ENCODE measurements at regions not wholly inside any gene's neighbourhood (a gene's known extent, or its start where the extent isn't known, plus 50 kb on each side); places are given as distances from the start of the nearest gene placed in this dataset.

DNA sequence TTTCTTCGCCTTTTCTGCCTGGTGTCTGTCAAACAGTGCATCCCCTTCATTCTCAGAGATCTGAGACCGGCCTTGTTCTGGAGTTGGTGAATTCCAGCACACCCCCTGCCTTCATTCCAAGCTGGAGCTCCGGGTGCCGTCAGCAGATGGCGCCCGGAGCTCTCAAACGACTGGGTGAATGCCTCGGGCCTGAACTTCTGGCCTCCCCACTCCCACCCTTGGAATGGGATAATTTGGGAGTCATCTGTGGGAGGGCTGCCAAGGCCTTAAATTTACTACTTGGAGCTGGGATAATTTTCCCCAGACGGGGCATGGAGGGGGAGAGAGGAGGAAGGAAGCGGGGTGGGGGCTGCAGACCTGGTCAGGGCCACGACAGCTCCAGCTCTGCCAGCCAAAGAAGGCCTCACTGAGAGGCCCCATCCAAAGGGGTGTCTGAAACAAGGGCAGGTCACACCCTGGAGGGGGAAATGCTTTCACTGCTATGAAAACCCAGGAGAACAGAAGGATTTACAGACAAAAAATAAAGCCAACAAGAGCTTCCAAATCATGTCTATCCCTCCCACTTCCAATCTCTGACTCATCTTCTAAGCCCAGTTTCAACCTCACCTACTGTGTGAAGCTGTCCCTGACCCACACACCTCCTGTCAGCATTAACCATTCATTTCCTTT lies 187.9 kb downstream of the OPA1 start:
- no peak for DNase-seq

DNA sequence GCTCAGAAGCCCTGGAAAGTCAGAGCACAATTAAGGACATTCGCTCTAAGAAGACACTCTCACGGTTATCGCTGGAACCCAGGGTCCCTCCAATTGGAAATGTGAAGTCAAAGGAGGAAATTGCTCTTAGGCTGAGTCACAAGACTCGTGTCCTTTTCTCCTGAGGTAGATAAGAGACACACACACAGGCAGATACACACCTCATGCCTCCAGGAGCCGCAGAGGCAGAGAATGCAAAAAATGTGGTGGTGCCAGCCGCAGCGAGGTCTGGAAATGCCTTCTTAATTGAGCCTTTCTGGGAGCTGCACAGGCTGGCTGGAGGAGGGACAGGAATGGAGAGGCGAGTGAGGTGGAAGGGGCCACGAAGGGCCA lies 189.3 kb downstream of the OPA1 start:
- no peak for DNase-seq

DNA sequence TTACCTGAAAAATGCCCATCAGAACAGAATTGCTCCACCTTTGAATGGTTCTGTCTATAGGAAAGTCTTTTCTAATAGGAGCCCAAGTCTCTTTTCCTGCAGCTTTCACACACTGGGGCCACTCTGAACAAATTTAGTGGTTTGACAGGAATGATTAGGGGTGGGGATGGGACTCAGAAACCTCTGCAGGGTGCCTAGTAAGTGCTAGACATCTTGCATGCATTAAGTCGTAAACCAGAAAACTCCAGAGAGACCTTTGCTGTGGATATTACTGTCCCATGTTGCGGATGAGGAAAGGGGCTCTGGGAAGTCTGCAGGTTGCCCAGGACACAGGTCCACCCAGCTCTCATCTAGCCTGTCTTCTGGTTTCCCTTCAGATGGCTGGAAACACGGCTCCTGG lies 189.7 kb downstream of the OPA1 start:
- DNase-seq, result no peak

DNA sequence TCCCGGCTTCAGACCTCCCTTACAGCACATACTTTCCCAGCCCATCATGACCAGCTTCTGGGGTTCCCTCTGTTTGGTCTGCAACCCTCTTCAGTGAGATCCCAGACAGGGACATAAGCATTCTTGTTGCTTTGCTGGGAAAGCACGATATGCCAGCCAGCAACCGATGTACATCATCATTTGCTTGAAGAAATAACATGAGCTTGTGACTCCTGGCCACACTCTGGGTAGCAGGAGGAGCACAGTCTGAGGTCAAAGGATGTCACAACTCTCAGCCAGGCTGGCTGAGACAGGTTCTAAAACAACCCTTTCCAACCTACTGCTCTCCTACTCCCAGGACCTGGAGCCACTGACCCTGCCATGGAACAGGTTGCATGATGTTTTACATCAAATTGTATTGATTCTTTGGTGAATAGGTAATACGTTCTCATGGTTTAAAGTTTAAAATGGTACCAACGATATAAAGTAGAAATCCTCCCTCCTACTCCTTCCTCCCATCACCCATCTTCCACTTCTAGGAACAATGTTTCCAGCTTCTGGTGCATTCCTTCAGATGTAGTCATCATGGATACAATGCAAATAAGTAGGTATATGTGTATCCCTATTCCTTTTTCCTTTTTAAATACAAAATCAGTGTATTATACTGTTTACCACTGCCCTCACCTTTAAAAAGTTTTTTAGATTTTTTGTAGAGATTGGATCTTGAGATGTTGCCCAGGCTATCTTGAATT lies 190.3 kb downstream of the OPA1 start:
- DNase-seq, result no peak

DNA sequence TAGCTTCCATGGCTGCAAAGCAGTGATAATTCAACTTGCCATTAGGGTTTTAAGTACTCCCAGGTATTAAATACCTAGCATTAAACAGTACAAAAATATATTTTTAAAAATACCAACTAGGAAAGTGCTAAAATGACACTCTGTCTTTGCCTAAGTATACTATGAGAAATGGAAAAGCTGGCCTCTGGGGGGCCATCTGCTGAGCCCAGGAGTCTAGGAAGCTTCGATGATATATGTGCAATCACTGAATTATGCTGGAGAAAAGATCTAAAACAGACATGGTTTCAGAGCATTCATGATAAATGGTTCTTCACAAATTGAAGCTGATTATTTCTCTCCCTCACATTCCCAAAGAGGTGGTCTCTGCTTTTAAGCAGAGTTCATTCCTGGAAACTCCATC lies 191.8 kb downstream of the OPA1 start:
- DNase-seq, result no peak

DNA sequence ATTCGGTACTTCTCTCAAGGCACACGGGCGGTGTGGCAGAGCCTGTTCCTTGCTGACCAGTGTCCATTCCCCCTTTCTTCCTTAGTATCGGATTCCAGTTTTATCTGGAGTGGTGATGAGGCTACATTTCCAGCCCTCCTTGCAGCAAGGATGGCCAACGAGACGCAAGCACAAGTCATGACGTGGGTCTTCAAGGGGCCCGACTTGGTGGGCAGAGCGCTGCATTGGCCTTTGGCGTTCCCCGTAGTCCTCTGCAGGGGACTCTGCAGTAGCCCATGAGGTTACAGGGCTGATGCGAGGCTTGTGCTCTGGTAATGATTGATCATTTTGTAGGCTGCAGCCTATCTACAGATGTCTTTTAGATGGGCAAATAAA lies 194.5 kb downstream of the OPA1 start:
- DNase-seq, result no peak

DNA sequence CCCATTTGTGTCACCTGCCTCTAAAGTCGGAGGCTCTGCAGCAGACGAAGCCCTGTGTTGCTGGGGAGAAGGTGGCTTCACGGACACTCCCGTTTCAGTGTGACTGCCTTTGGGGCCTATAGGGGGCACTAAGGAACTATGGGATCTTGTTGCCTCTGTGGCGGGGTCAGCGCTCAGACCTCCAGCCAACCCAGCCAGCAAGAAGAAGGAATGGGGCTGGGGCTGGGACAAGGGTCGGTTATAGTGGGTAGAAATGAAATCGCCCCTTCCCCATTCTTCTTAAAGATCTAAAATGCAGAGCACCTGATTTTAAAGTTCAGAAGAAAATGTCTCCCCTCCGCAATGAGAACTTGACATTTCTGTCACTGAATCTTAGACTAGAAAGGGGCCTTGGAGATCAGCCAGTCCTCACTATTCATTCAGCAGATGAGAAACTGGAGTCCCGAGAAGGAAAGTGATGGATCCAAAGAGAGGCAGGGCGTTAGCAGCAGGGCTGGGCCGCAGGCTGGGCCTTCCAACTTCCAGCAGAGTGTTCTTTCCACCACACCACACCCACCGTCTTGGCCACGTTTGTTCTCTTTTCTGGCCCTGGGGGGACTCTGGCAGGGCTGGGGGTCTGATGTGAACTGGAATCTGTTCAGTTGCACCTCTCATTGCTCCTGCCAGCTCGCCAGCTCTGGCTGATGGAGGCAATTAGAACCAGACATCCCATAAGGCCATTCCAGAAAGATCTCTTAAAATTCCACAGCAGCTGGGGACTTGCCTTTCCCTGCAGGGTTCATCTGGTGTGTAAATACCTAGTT lies 195.4 kb downstream of the OPA1 start:
- no peak for DNase-seq

DNA sequence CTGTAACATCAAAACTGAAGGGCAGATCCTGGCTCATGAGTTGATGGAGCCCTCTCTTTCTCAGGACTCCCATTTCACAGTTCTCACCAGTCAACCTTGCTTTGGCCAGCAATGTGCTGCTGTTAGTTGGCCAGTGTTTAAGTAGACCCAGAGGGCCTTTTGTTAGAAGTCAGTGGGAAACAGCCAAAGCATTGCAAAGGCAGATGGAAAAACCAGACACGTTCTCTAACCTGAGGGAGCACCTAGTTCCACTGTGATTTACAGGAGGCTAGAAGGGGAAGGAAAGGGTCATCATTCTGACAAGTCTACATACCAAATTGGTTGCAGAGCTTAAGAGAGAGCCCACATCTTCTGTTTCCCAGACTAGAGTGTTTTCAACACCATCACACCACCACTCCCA lies 196.4 kb downstream of the OPA1 start:
- no peak for DNase-seq

DNA sequence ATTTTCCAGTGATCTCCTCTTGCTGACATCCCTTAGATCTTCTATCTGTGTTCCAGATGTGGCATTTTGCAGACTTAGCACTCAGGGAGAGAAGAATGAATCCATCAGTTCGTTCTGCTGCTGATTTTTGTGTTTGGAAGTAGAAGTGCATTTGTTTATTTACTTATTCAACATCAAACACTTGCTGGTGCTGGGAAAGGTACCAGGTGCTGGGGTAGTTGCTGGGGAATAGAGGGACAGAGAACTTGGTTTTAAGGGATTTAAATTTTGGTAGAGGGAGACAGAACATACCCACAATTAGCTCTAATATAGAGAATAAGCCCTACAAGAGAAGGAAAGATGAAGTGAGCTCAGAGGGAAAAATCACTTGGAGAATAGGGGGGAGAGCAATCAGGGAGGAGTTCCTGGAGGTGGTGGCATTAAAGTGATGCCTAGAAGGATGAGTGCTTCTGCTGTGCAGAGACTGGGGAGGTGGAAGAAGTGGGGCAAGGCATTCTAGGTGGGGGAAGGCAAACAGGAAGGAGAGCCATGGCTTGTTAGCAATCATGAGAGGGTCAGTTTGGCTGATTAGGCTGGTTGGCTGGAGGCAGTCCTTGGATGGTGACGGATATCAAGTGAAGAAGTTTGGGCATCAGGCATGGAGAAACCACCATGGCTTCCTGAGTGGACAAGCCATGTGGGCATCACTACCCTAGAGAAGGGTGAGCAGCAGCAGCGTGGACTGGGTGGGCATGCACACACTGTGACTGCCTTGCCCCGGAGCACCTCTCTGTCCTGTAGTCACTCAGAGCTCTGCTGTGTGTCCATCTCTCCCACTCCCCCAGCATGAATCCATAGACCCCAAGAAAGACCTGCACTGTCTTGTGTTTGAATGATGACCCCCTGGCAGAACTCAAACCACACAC lies 197.3 kb downstream of the OPA1 start:
- no peak for DNase-seq

DNA sequence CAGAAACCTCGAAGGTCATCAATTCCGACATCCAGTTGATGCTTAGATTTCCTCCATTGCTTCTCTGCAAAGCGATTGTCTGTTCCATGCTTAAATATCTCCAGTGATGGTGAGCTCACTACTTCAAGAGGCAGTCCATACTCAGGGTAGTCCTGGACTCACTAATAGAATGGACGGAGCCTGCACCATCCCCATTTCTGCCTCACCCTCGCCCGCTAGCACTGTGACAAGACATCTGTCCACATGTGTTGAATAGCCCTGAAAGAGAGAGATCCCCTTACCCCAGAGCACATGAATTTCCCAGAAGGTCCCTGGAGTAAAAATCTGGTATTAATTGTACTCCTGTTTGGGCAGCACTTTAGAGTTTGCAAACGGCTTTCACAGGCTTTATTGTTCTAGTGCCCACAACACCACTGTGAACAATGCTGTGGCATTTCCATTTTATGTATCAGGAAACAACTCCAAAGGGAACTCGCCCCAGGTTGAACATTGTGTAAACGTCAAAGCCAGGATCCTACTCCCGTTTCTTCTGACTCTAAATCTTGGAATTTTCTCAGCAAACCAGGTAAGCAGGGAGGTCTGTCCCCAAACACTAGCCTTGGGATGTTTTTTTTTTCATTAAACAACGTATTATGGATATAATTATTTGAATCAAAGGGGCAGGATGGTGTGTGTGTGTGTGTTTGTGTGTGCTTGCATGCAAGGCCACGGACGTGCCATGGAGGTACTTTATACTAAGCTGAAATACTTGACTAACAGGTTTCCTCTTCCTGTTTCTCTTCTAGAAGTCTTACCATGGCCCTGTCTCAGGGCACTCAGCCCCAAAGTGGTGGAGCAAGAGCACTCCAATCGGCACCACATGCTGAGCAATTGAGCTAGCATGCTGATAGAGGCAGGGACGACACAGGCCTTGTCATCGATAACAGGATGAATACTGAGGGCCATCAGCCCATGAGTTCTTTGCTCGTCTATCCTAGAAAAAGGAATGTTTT lies 198.3 kb downstream of the OPA1 start:
- no peak for DNase-seq

DNA sequence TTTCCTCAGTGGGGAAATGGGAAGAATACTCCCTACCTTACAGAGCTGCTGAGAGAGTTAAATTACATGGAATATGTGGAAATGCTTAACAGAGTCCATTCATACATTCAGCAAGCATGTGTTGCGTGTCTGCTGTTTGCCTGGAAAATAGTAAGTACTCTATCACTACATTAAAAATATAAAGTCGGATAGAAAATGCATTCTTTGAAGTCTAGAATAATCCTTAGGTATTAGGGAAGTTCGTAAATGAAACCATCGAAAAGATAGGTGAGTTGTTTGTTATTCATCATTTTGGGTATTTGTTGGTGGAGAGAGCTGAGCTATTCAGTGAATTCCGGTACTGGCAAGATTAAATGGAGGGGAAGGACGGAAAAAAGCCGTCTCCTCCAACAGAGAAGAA lies 200.1 kb downstream of the OPA1 start:
- no peak for DNase-seq

DNA sequence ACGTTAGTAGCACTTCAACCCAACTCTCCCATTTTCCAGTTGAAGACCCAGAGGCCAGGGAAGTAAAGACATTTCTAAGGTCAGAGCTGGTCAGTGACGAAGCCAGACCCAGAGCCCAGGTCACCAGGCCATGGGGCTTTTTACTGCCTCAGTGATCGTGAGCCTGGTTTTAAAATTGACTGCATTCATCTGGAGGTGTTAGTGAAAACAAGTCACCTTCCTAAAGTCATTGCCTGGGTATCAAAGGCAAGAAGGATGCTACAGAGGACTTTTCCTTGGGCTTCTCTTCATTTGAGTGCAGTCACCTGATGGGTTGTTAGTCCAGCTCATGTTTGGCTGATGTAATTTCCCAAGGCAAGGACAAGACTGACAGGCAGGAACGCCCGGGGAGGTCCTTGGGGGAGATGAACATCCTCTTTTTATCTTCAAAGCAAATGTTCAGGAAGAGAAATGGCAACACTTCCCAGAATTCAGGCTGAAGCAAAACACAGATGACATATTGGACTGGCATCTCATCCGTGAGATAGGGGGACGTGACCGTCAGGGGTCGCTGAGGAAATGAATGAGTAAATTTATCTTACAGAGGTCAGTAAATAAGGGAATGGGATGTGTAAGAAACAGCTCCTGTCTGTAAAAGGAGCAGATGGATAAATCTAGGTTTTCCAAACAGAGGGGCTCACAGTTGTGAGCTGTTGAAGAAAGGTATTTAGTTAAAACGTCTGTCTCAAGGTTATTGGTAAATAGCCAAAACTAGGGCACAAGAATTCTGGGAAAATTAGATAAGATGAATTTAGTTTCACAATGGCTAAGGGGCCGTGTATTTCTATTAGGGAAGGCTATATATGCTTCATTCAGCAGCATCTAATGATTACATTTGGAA lies 201.2 kb downstream of the OPA1 start:
- DNase-seq, result no peak

DNA sequence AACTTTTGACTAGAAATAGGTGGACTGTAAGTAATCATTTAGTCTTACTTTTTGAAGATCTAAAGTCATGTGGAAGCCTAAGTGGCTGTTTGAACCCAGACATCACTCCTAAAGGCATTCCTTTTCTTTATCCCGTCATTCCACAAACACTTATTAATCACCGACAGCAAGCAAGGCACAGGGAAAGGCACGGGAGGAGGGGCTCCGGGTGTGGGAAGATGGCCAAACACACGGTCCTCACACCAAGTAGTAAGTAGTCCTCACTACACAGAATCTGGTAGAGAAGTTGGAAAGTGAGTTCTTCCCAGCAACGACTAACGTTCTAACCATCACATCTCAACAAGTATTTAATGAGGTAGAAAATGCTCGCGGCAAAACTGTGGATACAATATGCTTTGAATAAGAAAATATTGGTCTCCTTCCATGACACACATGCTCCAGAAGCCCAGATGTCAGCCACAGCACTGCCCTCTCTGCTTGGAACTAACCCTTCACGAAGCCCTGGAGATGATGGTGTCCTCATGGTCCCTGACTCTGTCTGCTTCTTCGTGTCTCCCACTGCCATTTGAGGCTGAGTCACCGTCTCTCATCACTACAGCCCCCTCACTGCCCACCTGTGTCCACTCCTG lies 202.2 kb downstream of the OPA1 start:
- no peak for DNase-seq

DNA sequence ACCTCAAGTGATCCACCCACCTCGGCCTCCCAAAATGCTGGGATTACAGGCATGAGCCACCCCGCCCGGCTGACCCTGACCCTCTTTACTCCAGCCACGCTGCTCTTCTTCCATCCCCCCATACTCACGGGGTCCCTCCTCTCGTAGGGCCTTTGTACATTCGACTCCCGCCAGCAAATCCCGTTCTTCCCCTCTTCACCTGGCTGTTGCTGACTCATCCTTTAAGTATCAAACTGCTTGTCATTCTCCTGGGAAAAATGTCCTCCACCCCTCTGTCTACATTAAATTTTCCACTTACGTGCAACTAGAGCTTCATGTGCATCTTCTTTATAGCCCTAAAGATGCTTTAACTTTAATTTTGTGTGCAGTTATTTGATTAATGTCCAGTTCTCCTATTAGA lies 203.1 kb downstream of the OPA1 start:
- DNase-seq, result no peak

DNA sequence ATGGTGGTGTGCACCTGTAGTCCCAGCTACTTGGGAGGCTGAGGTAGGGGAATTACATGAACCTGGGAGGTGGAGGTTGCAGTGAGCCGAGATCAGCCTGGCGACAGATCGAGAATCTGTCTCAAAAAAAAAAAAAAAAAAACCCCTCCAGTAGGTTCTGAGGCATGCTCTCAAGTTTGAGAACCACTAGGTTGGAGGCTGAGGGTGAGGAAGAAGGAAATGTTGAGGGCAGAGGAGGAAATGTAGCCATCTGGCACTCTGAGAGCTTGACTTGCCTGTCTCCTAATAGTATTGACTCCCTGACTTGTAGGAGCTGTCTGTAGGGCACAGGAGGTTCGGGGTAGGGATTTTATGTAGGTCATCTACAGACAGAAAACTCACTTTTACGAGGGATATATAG lies 204.6 kb downstream of the OPA1 start:
- no peak for DNase-seq

DNA sequence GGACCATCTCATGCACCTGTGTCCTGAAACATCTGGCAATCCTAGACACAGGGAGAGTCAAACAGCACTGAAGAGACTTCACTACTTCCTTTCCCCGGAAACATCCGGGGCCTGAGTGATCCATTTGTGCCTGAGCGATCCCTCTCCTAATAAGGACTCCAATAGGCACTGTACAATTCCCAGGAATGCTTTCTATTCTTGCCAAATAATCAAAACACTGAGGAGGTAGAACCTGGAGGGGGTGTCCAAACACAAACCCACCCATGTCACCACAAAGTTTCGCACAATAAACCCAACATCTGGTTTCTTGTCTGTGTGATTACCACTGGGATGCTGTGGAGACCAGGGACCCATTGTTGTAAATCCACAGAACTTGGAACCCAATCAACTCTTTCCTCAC lies 205.0 kb downstream of the OPA1 start:
- no peak for DNase-seq

DNA sequence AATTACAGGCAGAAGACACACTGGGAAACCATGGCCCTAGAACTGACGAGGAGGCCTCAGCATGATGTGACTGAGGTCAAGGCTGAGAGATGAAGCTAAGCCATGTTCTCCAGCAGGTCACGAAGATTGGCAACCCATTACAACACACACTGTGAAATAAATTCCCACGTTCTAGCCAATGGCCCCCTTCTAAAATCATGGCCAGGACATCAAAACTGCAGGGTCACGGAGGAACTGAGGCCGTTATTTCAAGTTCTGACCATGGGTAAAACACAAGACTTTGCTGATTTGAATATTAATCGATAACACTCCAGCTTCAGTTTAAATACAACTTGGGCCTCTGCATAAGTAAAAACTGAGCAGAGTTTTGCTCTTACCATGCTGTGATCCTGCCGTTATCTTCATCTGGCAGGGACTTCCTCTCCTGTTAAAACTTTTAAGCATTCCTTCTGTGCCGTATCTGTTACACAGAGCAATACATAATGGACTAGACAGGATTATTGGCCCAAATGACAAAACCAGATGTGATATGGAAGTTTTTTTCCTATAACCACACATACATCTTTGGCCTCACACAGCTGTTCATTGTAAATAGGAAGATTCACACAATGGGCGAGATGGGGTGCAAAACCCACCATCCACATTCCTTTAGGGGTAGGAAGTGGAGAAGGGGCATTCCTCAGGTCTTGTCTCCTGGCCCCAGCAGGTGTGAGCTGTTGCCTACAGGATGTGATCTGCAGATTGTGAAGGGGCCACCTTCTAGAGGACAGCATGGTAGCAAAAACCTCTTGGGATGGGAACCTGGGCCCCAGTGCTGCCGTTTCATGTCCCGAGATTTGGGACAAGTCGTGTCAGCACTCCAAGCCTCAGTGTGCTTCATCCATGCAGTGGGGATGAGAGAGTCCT lies 207.4 kb downstream of the OPA1 start:
- no peak for DNase-seq

DNA sequence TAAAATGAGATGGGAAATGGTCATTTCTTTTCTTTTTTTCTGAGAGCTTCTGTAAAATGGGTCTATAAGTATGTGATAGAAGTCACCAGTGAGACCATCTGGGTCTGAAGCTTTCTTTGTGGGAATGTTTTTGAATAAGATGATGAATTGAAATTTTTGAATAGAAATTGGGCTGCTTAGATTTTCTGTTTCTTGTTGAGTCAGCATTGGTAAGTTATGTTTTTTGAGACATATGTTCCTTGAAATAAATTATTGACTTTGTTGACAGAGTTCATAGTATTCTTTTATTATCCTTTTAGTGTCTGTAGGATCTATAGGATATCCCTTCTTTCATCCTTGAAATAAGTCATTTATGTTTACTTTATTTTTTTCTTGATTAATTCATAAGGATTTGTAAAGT lies 208.1 kb downstream of the OPA1 start:
- DNase-seq, result no peak

DNA sequence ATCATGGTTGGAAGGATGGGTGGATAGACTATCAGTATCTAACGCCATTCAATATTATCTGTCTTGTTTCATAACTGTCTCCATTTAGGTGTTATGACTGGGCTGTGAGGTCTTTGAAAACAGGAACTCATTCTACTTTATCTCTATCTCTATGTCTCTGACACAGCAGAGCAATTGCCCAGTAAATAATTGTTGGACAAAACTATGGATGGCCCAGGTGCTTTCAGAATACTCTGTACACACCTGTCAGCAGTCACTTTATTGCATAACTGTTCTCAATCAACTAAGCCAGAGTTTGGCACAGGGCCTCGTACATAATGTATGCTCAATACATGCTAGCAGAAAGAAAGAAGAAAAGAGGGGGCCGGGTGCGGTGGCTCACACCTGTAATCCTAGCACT lies 210.3 kb downstream of the OPA1 start:
- DNase-seq, result no peak
